ENCODE measurements at regions not wholly inside any gene's neighbourhood (a gene's known extent, or its start where the extent isn't known, plus 50 kb on each side); places are given as distances from the start of the nearest gene placed in this dataset.

DNA sequence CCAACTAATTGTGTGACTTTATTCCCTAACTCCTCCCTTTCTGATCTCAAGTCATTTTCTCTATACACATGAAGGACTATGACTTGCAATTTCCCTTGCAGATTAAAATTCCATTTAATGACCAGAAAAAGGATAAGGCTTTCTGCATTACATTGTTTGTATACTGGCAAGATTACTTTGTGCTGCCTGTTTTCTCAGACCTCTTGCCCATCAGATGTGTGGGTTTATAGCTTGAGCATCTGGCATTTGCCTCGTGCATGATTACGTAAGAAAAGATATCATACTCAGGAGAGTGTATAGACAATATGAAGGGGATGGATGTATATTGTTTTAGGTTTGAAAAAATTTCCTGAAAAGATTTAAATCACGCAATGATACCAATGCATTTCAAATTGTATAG lies 593.8 kb upstream of the SLIT2 start:
- TF ChIP-seq CTCF (IDR thresholded peaks at IDR 0.05) (no peak), POLR2A (IDR thresholded peaks at IDR 0.05) (no peak)
